ENCODE measurements at regions not wholly inside any gene's neighbourhood (a gene's known extent, or its start where the extent isn't known, plus 50 kb on each side); places are given as distances from the start of the nearest gene placed in this dataset.

GRCh38 chr3:36606871-36607765, 157.2 kb downstream of the DCLK3 start:
- DNase-seq (ENCODE audit: low read depth, low spot score) = no peak
- in situ Hi-C loops (cut with HindIII; ENCODE audit: low sequenced_read_pairs) = no loop called here
- no peak for TF ChIP-seq CTCF (IDR thresholded peaks at IDR 0.05; ENCODE audit: low read depth, low read length)
- H3K4me3 ChIP-seq (ENCODE audit: low read depth, low read length) = no peak overlapping the region

- TF ChIP-seq CTCF (IDR thresholded peaks at IDR 0.05; ENCODE audit: low read depth, low read length) = no peak
- in situ Hi-C loops (cut with HindIII; ENCODE audit: low sequenced_read_pairs) = no loop called here
- no peak overlapping the region for H3K4me3 ChIP-seq (ENCODE audit: low read depth, low read length)
- DNase-seq (ENCODE audit: low read depth, low spot score) = no peak
Measured at GRCh38 chr3:36603423-36603822, 160.9 kb downstream of the DCLK3 start.

GRCh38 chr3:36600404-36600803, 163.9 kb downstream of the DCLK3 start:
- H3K4me3 ChIP-seq (ENCODE audit: low read depth, low read length) = no peak overlapping the region
- in situ Hi-C loops (cut with HindIII; ENCODE audit: low sequenced_read_pairs) = no loop called here

More at GRCh38 chr3:36600404-36600803, 163.9 kb downstream of the DCLK3 start:
- no peak for TF ChIP-seq CTCF (IDR thresholded peaks at IDR 0.05; ENCODE audit: low read depth, low read length)
- DNase-seq (ENCODE audit: low read depth, low spot score) = no peak
